HepG2 (cell line): ENCODE measurements at regions not wholly inside any gene's neighbourhood (a gene's known extent, or its start where the extent isn't known, plus 50 kb on each side); places are given as distances from the start of the nearest gene placed in this dataset.

ENCODE experiments used
- ATAC-seq: fragments of 200-7000 bp; cut with Tn5 transposase; 3 replicates; pipeline ENCODE4 v1.9.1; 2020; ENCODE audit warnings: mild to moderate bottlenecking, moderate library complexity
- BruUV-seq: library from RNA; stranded (reverse); fragments of 400-500 nt; replicated peaks from 2 replicates; lab custom pipeline; 2021; lab: Mats Ljungman, UMichigan
- CTCF ChIA-PET: fragments of 300-600 bp; formaldehyde crosslinking; extraction: SDS; loops from one replicate; lab custom pipeline; 2021; ENCODE audit warnings: low total read pairs, inconsistent platforms, low intra/inter-chr PET ratio; lab: Yijun Ruan, JAX
- POLR2A ChIA-PET: fragments of 350-600 bp; sonication (Branson Sonifier 250); formaldehyde crosslinking; loops from one replicate; lab custom pipeline; 2020; ENCODE audit warnings: antibody characterized with exemption, inconsistent platforms; lab: Yijun Ruan, JAX
- DNase-seq: peaks from one replicate; pipeline ENCODE4 v3.0.0-alpha.2; 2015; ENCODE audit warnings: low spot score
- FAIRE-seq: peaks from 3 replicates; lab custom pipeline; 2011; peaks lifted over from hg19 to GRCh38; lab: Jason Lieb, UNC
- H2AFZ ChIP-seq: one replicate; pipeline ENCODE4 v1.6.1; 2011; ENCODE audit warnings: low read length, inconsistent platforms
- H3K27ac ChIP-seq: fragments of 300-600 bp; 3 replicates; pipeline ENCODE4 v1.8.0; 2011; ENCODE audit warnings: mixed run types, mild to moderate bottlenecking, mixed read lengths, low read length, inconsistent platforms; ENCODE audit not compliant: insufficient read depth; ENCODE audit errors: extremely low read length
- H3K27me3 ChIP-seq, 2 experiments: fragments of 200-600 bp in 1 of 2; 2 replicates in 1 of 2; 3 replicates in 1 of 2; pipeline versions ENCODE4 v1.6.0 to v1.8.0; 2011; ENCODE audit warnings: low read length in 2 of 2, mild to moderate bottlenecking in 2 of 2, moderate library complexity in 2 of 2, inconsistent platforms in 1 of 2; ENCODE audit not compliant: insufficient read depth in 2 of 2, control insufficient read depth in 1 of 2
- H3K36me3 ChIP-seq, 2 experiments: fragments of 200-600 bp in 1 of 2; replicated peaks in 1 of 2; 2 replicates in 1 of 2; 3 replicates in 1 of 2; pipeline versions ENCODE4 v1.5.1 to v1.8.0; 2011; ENCODE audit warnings: low read length in 2 of 2, inconsistent platforms in 1 of 2; ENCODE audit not compliant: insufficient read depth in 2 of 2, control insufficient read depth in 1 of 2
- H3K4me1 ChIP-seq: 2 replicates; pipeline ENCODE4 v1.5.1; 2012; ENCODE audit warnings: low read length, inconsistent platforms; ENCODE audit not compliant: insufficient read depth
- H3K4me2 ChIP-seq: 2 replicates; pipeline ENCODE4 v1.6.0; 2011; ENCODE audit warnings: low read depth, low read length, inconsistent platforms
- H3K4me3 ChIP-seq, 3 experiments: fragments of 200-600 bp in 1 of 3; sonication (generic), shearing (Covaris generic) in 1 of 3; replicated peaks in 1 of 3; 2 replicates each; pipeline ENCODE4 v1.5.1; 2011 to 2016; ENCODE audit warnings: low read length in 3 of 3, inconsistent platforms in 2 of 3, low read depth in 2 of 3, mild to moderate bottlenecking in 2 of 3, control low read depth in 1 of 3, mixed read lengths in 1 of 3; ENCODE audit not compliant: insufficient read depth in 1 of 3
- H3K79me2 ChIP-seq: one replicate; pipeline ENCODE4 v1.6.1; 2011; ENCODE audit warnings: low read length, inconsistent platforms; ENCODE audit not compliant: insufficient read depth
- H3K9ac ChIP-seq: 2 replicates; pipeline ENCODE4 v1.6.0; 2011; ENCODE audit warnings: mild to moderate bottlenecking, low read depth, low read length, inconsistent platforms; ENCODE audit not compliant: insufficient read depth
- H3K9me3 ChIP-seq: 2 replicates; pipeline ENCODE4 v1.5.1; 2012; ENCODE audit warnings: mild to moderate bottlenecking, low read length
- H4K20me1 ChIP-seq: 2 replicates; pipeline ENCODE4 v1.6.0; 2011; ENCODE audit warnings: inconsistent platforms, mild to moderate bottlenecking, low read length, moderate library complexity; ENCODE audit not compliant: insufficient read depth
- ARNT2 ChIP-seq: sonication (generic); formaldehyde crosslinking; IDR thresholded peaks from 2 replicates; pipeline ENCODE4 v1.8.0; 2022; ENCODE audit warnings: mild to moderate bottlenecking, low read depth, missing genetic modification reagents, moderate library complexity
- FOSL2 ChIP-seq: sonication (generic); formaldehyde crosslinking; IDR thresholded peaks from 2 replicates; pipeline ENCODE4 v1.4.0; 2020; ENCODE audit warnings: missing genetic modification reagents
- ISL2 ChIP-seq: sonication (generic); formaldehyde crosslinking; IDR thresholded peaks from 2 replicates; pipeline ENCODE4 v1.5.0; 2020; ENCODE audit warnings: missing genetic modification reagents
- NFE2 ChIP-seq: sonication (generic); formaldehyde crosslinking; IDR thresholded peaks from 2 replicates; pipeline ENCODE4 v1.4.0; 2020; ENCODE audit warnings: missing genetic modification reagents
- NFYC ChIP-seq: IDR thresholded peaks from 2 replicates; pipeline ENCODE4 v1.6.1; 2016; ENCODE audit warnings: missing genetic modification reagents, missing compliant biosample characterization
- NR2F6 ChIP-seq, 2 experiments: IDR thresholded peaks; 2 replicates each; pipeline ENCODE4 v1.6.1; 2016; ENCODE audit warnings: antibody characterized with exemption in 1 of 2, mild to moderate bottlenecking in 1 of 2
- NRL ChIP-seq: sonication (generic); formaldehyde crosslinking; IDR thresholded peaks from 2 replicates; pipeline ENCODE4 v1.5.0; 2020; ENCODE audit warnings: missing genetic modification reagents, mild to moderate bottlenecking, moderate library complexity, borderline replicate concordance
- RARA ChIP-seq: IDR thresholded peaks from 2 replicates; pipeline ENCODE4 v1.6.1; 2016; ENCODE audit warnings: missing genetic modification reagents, missing compliant biosample characterization
- SOX13 ChIP-seq, 3 experiments: fragments of 450-650 bp in 1 of 3; sonication (generic) in 1 of 3; formaldehyde crosslinking in 1 of 3; IDR thresholded peaks in 2 of 3; conservative IDR thresholded peaks in 1 of 3; 2 replicates each; pipeline versions ENCODE4 v1.5.0 to v1.6.1; 2016 to 2020; ENCODE audit warnings: antibody characterized with exemption in 1 of 3, mild to moderate bottlenecking in 1 of 3, missing compliant biosample characterization in 1 of 3, missing genetic modification reagents in 1 of 3, moderate library complexity in 1 of 3
- SP4 ChIP-seq: sonication (generic); formaldehyde crosslinking; IDR thresholded peaks from 2 replicates; pipeline ENCODE4 v1.8.1; 2023; ENCODE audit warnings: mild to moderate bottlenecking, missing genetic modification reagents
- ZNF205 ChIP-seq: IDR thresholded peaks from 2 replicates; pipeline ENCODE4 v1.6.1; 2018; ENCODE audit warnings: missing biosample characterization, missing genetic modification reagents
- ZNF777 ChIP-seq: sonication (generic); formaldehyde crosslinking; IDR thresholded peaks from 2 replicates; pipeline ENCODE4 v1.4.0; 2020; ENCODE audit warnings: missing genetic modification reagents
- ZNF816 ChIP-seq: sonication (generic); formaldehyde crosslinking; IDR thresholded peaks from 2 replicates; pipeline ENCODE4 v1.8.0; 2022; ENCODE audit warnings: missing genetic modification reagents, mild to moderate bottlenecking, borderline replicate concordance
- WGBS: methylation state at CpG from one replicate; pipeline ENCODE4 v1.1.6; 2017; ENCODE audit warnings: low lambda C conversion rate; 5-methylcytosine and 5-hydroxymethylcytosine counted together
- in situ Hi-C: cut with HindIII; loops from 2 replicates; pipeline ENCODE4 v1.10.0; 2017; ENCODE audit warnings: low pct_unique_long_range_greater_than_20kb; ENCODE audit not compliant: extremely low pct_ligation_motif_present
- intact Hi-C: fragments of 100-400 bp; cut with micrococcal nuclease; formaldehyde crosslinking; loops from one replicate; pipeline ENCODE4 v1.10.0; 2022; ENCODE audit not compliant: unreplicated experiment
- TF ChIP-seq, protein P1 (sequence below), 2 experiments: IDR thresholded peaks; 2 replicates each; pipeline ENCODE4 v1.6.1; 2011 to 2012; ENCODE audit warnings: low read length in 2 of 2, borderline replicate concordance in 1 of 2, low read depth in 1 of 2, mild to moderate bottlenecking in 1 of 2, moderate library complexity in 1 of 2
- TF ChIP-seq, protein P2 (sequence below): sonication (generic); formaldehyde crosslinking; IDR thresholded peaks from 2 replicates; pipeline ENCODE4 v1.5.0; 2020; ENCODE audit warnings: missing genetic modification reagents

DNA sequence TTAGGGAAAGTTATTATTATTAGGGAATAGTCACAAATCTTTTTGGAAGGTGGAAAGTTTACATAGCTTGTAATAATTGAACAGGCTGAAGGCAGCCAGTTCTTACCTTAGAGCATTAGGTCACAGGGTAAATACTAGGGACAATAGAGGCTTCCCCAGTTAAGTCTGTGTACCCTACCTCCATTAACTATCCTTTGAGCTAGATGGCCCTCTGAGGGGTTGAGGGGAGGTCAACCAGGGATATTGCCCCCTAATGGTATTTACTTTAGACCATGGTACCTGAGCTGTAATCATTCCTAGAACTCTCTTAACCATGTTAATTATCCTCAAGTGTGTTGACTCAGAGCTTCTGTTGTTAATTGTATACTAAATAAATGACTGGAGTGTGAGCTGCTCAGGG is 120.5 kb upstream of the SCN7A start:
- intact Hi-C loops: no loop called here
- peak; percentile 12 for DNase-seq
- CTCF ChIA-PET: no interaction called here
- H3K9me3 ChIP-seq: no peaks in the 10 kb centered on the region
- ATAC-seq: no peak; the same call in 2 of the 3 replicates
- no peak overlapping the region for H3K4me2 ChIP-seq
- H2AFZ ChIP-seq: no peak overlapping the region
- H3K79me2 ChIP-seq: no peaks in the 10 kb centered on the region
- no peak overlapping the region for H3K9ac ChIP-seq
- TF ChIP-seq ISL2 (CRISPR knock-in tag): no peak
- TF ChIP-seq NR2F6 (IDR thresholded peaks at IDR 0.05): peak; percentile 20; the same call in 1 of the 2 replicates
- no peak for TF ChIP-seq NR2F6 (CRISPR knock-in tag; IDR thresholded peaks at IDR 0.05)
- no peak for TF ChIP-seq ZNF205 (CRISPR knock-in tag)
- peak; percentile 51; the same call in 1 of the 2 replicates for TF ChIP-seq RARA (CRISPR knock-in tag)
- no peak for TF ChIP-seq SOX13 (IDR thresholded peaks at IDR 0.05)
- TF ChIP-seq SOX13 (CRISPR knock-in tag; conservative IDR thresholded peaks at IDR 0.05 in 1 of 2, IDR thresholded peaks at IDR 0.05 in 1 of 2): peak in 1 of 2 experiments; percentile 23; a peak in 1 of 4 replicates
- TF ChIP-seq, all 625 proteins: peak for 3
- Histone ChIP-seq H3K27me3 (peaks cover 0 to 8% of the 10 kb centered on the region in 2 experiments; a peak in 3 of 5 replicates), H3K27ac (no peak overlapping the region), H3K36me3 (no peaks in the 10 kb centered on the region), H3K4me1 (peaks cover 7% of the 10 kb centered on the region), H3K4me3 (no peak overlapping the region), H4K20me1 (no peaks in the 10 kb centered on the region)
- in situ Hi-C loops: no loop called here
- FAIRE-seq: no peak
- no TSS peak for BruUV-seq
- POLR2A ChIA-PET: no interaction called here

DNA sequence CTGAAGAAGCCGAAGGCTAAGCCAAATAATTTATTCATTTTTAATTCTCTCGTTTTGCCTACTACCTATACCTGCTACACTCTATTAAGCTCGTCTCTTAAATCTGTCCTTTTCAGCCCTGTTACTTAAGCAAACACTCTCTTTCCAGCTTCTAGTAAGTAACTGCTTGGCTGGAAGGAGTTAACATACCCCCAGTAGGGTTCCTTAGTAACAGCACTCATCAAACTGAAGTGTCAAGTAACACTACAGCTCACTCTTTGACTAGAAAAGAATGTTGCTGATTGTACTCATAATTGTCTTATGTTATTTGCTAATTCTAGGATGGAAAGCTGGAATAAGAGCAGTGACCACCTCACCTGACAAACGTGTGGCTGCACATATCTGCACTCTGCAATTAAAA is 120.0 kb upstream of the SCN7A start:
- Histone ChIP-seq H3K9ac (no peak overlapping the region), H4K20me1 (no peaks in the 10 kb centered on the region), H3K9me3 (no peaks in the 10 kb centered on the region), H3K27me3 (peaks cover 0 to 8% of the 10 kb centered on the region in 2 experiments; a peak in 3 of 5 replicates), H2AFZ (no peak overlapping the region), H3K27ac (no peak overlapping the region), H3K4me3 (no peak overlapping the region), H3K36me3 (no peaks in the 10 kb centered on the region), H3K4me1 (peaks cover 12% of the 10 kb centered on the region), H3K4me2 (no peak overlapping the region), H3K79me2 (no peaks in the 10 kb centered on the region)
- 1% methylated on average over 4 of the region's 4 CpGs for WGBS
- CTCF ChIA-PET: no interaction called here
- POLR2A ChIA-PET: no interaction called here
- intact Hi-C loops: no loop called here
- no peak for FAIRE-seq
- ATAC-seq: no peak
- in situ Hi-C loops: no loop called here
- no peak for DNase-seq
- BruUV-seq: no TSS peak
- no peak for TF ChIP-seq ZNF816 (CRISPR knock-in tag)
- no peak for TF ChIP-seq NFYC (CRISPR knock-in tag)
- TF ChIP-seq, protein P1, sequence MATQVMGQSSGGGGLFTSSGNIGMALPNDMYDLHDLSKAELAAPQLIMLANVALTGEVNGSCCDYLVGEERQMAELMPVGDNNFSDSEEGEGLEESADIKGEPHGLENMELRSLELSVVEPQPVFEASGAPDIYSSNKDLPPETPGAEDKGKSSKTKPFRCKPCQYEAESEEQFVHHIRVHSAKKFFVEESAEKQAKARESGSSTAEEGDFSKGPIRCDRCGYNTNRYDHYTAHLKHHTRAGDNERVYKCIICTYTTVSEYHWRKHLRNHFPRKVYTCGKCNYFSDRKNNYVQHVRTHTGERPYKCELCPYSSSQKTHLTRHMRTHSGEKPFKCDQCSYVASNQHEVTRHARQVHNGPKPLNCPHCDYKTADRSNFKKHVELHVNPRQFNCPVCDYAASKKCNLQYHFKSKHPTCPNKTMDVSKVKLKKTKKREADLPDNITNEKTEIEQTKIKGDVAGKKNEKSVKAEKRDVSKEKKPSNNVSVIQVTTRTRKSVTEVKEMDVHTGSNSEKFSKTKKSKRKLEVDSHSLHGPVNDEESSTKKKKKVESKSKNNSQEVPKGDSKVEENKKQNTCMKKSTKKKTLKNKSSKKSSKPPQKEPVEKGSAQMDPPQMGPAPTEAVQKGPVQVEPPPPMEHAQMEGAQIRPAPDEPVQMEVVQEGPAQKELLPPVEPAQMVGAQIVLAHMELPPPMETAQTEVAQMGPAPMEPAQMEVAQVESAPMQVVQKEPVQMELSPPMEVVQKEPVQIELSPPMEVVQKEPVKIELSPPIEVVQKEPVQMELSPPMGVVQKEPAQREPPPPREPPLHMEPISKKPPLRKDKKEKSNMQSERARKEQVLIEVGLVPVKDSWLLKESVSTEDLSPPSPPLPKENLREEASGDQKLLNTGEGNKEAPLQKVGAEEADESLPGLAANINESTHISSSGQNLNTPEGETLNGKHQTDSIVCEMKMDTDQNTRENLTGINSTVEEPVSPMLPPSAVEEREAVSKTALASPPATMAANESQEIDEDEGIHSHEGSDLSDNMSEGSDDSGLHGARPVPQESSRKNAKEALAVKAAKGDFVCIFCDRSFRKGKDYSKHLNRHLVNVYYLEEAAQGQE (IDR thresholded peaks at IDR 0.05; ENCODE audit: borderline replicate concordance in 1 of 2, low read depth in 1 of 2, low read length in 2 of 2): no peak
- no peak for TF ChIP-seq NRL (CRISPR knock-in tag)
- no peak for TF ChIP-seq FOSL2 (CRISPR knock-in tag)
- TF ChIP-seq ZNF777 (CRISPR knock-in tag): no peak
- TF ChIP-seq ARNT2 (CRISPR knock-in tag): no peak
- no peak for TF ChIP-seq SP4 (CRISPR knock-in tag)
- TF ChIP-seq NFE2 (CRISPR knock-in tag): no peak
- TF ChIP-seq, protein P2, sequence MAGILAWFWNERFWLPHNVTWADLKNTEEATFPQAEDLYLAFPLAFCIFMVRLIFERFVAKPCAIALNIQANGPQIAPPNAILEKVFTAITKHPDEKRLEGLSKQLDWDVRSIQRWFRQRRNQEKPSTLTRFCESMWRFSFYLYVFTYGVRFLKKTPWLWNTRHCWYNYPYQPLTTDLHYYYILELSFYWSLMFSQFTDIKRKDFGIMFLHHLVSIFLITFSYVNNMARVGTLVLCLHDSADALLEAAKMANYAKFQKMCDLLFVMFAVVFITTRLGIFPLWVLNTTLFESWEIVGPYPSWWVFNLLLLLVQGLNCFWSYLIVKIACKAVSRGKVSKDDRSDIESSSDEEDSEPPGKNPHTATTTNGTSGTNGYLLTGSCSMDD (CRISPR knock-in tag): no peak
